Inferior parietal cortex (tissue), 1 donor: ENCODE measurements at regions not wholly inside any gene's neighbourhood (a gene's known extent, or its start where the extent isn't known, plus 50 kb on each side); places are given as distances from the start of the nearest gene placed in this dataset.
"Not testable (repeated sequence)": the region's sequence is repeated elsewhere in the genome, so short reads cannot be mapped to it uniquely, and the experiment has no call there.

Source experiments
- DNase-seq: peaks from one replicate; pipeline ENCODE4 v3.0.0-alpha.2; 2016; ENCODE audit errors: extremely low spot score

DNA sequence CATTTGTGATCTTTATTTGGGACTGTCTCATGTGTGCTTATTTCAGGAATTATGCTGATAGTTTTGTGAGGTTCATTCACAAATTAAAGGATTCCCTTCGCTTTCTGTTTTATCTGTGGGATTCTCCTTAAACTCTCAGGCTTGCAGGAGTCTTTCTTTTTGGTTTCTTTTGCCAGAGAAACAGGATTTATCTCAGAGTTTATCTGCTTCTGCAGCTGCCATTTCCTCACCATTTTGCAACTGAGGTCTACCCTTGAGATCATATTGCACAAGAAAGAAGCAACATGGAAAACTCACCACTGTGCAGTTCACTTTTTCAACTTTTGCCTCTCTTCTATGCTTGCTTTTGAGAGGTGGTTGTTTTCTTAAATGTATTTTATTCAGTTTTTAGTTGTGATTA is 201.0 kb downstream of the PRL start:
- DNase-seq = no peak

DNA sequence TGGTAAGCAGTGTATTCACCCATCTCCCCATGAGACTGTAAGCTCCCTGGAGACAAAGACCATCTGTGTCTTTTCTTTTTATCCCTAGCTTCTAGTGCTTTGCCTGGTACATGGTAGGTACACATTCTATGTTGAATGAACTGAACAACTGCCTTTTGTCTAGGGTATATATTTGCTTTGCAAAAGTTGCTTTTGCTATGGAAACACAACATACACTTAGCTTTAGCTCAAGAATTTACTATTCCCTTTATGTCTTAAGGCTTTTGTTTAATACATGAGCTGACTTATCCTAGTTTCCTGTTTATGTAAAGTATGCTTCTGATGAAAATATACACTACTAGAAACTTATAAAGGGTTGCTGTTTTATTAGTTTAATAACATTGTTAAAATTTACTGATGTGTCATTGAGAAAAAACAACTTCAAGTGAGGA is 198.2 kb downstream of the PRL start:
- no peak for DNase-seq

DNA sequence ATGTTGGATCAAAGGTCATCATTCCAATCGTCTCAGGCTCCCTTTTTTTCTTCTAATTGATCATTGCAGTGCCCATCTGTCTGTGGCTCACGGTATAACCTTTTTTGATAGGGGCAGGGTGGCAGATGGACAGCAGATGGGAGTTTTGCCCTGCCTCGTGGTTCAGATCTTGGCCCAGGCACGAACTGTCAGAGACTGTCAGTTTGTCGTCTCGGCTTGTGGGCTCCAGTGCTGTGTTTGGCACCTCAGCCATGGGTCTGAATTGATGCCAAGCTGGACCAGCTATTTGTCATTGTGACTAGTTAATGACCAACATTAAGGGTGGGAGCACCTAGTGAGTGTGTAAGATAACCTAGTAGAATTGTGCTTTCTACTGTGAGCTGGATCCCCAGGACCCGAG is 197.6 kb downstream of the PRL start:
- no peak for DNase-seq

DNA sequence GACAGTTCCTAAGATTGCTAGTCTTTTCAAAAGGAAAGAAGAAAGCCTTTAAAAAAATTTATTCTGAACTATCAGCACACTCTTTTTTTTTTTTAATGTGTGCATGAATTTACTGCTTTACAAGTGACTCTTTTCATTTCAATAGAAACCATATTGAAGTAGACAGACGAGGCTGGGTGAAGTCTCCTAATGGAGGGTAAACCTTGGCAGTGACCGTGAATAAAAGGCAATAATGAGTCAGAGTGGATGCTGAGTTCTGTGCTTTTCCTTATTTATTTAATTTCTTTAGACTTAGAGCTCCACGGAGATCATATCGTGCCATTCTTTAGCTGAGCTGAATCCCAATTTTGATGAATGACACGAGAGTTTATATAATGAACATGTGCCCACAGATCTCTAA is 196.9 kb downstream of the PRL start:
- no peak for DNase-seq

DNA sequence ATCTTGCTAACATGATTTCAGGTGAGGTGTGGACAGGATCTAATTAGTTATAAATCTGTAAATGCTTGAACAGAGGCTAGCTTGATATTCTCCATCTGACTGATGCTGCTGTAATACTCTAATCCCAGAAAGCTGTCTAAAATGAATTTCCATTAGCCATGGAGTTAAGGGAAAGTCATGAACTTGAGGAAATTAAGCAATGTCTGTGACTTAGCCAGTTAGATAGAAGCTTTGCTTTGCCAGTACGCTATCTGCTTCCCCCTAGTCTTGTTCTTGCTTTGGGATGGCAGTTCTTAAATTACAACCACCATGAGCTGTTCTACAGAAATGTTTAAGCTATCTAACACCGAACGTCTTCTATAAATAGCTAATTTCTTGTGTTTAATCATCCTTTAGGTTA is 195.7 kb downstream of the PRL start:
- DNase-seq = no peak

DNA sequence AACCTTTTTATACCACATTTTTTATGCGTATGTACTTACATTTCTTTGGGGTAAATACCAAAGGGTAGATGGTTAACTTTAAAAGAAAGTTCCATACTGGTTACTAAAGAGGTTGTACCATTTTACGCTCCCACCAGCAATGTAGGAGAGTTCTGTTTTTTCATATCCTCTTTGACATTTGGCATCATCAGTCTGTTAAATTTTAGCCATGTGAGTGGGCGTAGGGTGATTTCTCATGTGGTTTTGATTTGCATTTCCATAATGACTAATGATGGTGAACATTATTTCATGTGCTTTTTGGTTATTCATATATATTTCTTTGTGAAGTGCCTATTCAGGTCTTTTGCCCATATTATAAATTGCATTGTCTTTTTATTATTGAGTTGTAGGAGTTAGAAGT is 194.2 kb downstream of the PRL start:
- DNase-seq = no peak

DNA sequence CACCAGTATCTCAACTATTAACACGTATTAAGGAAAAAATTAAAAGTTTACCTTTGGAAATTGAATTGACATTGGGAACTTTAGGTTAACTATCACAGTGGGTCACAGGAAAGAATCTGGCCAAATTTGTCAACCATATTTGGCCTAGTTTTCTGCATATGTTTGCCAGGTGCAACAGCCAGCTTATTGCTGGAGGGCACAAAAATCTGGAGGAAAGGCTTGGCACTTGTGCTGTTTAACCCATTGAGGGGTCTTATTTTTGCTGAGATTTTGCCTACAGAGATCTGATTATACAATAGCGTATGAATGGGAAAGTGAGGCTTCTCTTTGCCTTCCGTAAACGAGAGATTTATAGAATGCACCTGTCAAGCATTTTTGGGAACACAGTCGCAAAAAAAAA is 190.4 kb downstream of the PRL start:
- DNase-seq = no peak

DNA sequence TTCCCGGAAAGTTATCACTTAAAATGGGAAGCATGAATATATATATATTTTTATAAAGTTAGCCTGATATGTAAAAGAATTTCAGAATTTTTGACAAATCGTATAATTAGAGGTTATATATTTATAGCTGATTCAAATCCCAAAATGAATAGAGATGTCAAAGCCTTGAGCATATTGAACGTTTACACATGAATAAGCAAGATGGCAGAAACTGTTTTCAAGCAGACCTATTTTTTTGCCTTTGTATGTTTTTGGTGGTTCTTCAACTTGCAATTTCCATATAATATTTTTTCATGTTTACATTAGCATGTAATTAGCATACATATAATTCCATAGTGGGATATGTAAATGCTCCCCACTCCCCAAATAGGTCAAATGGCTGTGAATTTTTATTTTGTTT is 189.9 kb downstream of the PRL start:
- DNase-seq = no peak

DNA sequence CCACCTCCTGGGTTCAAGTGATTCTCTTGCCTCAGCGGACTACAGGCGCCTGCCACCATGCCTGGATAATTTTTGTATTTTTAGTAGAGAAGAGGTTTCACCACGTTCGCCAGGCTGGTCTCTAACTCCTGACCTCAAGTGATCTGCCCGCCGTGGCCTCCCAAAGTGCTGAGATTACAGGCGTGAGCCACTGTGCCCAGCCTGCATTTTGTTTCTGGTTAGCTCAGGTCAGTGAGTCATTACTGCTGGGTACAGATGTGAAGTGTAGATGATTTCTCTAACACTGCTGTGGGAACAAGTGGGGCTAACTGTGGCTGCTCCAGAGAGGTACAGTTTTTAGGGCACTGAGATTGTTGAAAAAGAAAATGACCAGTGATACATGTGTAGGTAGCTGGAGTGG is 188.6 kb downstream of the PRL start:
- DNase-seq = no peak

DNA sequence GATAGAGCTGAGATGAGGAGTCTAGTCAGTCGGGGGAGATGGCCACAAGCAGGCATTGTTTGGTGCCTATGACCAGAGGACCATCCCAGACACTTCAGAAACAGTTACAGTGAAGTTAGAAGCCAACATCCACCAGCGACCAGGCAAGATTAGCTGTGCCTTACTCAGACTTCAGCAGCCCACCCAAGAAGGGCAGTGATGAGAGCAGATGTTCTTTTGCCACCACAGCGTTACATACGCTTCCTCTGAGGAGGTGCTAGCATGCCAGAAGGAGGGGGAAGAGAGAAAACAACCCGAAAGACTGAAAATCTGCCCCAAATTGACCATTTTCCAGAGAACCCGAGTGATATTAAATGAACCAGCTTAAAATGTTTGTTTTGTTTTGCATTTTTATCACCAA is 186.8 kb downstream of the PRL start:
- no peak for DNase-seq

DNA sequence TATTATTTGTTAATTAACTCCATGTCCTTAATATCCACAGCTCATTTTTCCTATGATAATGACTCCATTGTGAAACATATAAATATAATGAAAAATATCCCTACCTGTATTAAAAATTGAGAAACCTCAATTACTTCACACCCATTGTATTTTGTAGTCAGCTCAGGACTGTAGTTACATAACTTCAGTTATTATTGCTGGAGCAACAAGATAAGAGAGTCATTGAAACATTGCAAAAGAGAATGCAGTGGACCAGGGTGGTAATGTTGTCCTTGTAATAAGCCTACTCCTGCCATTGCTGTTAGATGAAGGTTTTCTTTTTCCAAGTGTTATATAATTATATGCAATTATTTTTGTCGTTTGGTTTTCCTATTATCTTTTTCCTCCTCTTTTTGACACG is 184.4 kb downstream of the PRL start:
- DNase-seq = no peak

DNA sequence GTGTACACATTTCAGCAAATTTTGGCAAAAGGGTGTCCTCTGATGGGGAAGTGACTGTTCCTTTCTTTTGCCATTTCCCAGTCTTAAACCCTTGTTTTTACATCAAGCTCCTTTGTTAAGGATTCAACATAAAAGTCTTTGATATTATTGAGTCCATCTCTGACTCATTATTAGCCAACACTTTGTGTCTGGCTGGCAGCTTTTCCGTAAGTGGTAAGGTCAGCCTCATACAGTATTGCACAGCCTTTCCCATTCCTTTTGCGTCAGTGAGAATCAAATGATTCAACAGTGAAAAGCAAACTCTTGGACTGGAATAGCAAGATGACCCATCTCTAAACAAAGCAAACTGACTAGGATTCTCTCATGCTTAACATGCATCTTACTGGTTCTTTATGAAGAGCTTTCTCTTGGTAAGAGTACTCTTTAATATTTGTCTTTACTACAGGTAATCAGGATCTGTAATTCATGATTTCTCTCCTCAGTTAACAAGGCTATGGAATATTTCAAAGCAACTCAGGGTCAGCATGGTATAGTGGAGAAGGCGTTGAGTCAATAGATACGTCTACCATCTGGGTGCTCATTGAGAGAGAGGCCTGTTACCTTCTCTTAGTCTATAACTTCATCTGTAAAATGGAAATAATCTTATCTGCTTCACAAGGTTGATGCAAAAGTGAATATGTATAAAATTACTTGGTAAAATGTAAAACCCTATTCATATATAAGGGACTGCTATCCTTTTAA is 183.6 kb downstream of the PRL start:
- DNase-seq = no peak

DNA sequence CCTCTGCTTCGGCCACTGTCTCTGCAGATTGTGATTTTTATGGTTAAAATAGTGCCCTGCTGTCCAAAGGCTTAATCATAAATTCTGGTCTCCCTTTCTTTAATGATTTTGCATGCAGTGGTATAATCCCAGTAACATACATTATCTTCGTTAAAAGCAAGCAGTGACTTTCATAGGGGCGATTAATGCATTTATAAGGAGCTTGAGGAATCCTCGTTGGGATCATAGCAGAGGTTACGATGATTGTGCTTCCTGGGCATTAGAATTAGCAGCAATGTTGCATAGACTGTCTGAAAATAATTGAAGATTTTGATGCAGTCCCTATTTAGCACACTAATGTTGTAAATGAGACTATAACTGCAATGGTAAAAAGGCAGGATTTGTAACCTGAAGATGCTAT is 181.3 kb downstream of the PRL start:
- no peak for DNase-seq

DNA sequence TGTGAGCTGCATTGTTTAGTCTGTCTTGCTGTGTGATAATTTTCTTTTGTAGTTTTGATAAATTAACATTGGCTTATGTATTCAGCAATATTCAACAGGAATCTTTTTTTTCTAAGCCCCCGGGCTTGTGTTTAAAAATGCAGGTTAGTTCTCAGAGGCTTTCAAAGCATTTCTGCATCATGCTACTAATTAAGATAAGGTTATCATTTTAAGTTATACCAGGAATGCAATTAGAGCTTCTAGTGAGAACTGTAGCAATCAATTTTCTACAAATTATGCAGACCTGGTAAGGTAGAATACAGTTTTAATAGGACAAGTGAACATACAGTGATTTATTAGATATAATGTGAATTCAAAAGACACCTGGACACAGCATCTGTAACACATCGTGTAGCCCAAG is 179.2 kb downstream of the PRL start:
- DNase-seq = no peak

DNA sequence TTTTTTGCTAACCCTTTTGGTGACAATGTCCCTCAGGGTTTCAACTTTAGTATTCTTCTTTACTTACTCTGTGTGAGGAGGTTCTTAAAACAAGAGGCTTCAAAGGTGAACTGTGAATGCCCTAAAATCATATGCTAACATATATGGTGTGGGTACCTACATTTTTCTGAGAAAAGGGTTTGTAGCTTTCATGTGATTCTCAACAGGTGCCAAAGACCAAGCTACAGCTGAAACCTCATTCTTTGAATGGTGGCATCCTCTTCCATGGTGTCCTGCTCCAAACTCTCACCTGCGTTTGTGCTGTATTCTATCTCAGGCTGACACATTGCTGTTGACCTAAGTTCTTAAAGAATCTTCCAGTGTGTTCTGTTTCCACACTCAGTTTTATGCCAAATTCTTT is 177.3 kb downstream of the PRL start:
- DNase-seq = no peak

DNA sequence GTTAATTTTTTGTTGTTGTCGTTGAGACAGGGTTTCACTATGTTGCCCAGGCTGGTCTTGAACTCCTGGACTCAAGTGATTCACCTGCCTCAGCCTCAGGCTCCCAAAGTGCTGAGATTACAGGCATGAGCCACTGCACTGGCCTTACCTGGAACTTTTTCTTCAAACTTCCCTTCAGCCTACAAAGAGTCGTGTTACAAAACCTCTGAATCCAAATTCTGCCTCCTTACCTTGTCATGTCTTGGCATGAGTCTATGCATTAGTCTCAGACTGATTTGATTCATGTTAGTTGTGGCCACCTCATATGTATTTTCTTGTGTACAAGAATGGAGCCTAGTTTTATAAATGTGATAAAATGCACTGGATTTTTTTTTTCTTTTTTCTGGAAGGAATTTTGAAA is 172.1 kb downstream of the PRL start:
- DNase-seq = no peak

DNA sequence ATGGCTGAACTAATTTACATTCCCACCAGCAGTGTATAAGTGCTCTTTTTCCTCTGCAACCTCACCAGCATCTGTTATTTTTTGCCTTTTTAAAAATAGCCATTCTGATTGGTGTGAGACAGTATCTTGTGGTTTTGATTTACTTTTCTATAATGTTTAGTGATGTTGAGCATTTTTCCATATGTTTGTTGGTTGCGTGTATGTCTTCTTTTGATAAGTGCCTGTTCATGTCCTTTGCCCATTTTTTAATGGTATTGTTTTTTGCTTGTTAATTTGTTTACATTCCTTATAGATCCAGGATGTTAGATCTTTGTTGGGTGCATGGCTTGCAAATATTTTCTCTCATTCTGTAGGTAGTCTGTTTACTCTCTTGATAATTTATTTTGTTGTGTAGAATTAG is 169.9 kb downstream of the PRL start:
- DNase-seq = no peak

DNA sequence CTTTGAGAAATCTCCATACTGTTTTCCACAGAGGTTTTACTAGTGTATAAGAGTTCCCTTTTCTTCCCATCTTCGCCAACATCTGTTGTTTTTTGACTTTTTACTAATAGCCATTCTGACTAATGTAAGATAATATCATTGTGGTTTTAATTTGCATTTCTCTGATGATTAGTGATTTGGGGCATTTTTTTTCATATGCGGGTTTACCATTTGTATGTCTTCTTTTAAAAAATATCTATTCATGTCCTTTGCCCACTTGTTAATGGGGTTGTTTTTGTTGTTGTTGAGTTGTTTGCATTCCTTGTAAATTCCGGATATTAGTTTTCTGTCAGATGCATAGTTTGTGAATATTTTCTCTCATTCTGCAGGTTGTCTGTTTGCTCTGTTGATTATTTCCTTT is 167.1 kb downstream of the PRL start:
- no peak for DNase-seq

DNA sequence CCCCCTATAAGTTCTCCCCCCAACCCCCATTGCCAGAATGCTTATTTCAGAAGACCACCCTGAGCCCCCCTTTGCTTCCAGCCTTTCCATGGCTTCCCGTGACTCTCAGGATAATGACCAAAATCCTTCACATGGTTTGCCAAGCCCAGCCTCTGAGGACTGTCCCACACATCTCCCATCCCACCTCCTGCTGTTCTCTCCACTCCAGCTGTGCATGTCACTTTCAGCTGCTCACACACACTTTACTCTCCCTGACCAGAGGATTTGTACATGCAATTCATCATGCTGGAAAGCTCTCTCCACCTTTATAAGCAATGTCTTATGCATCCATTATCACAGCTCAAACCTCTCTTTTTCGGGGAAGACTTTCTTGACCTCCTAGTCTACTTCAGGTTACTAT is 164.2 kb downstream of the PRL start:
- DNase-seq = no peak

DNA sequence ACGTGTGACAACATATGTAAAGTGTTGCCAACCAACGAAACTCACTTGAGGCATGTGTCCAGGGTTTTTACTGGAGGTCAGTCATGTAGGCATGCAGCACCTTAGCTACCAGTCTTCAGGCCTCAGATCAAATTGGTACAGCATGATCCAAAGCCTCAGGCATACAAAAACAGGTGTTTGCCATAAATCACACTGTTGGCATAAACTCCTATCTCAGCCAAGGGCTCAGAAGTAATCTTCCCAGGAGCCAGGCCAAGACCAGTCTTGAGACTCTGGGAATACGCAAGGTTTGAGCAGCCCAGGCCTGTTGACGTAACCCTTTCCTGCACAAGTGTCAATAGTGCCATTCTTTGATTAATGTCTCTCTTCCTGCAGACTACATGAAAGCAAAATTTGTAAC is 163.5 kb downstream of the PRL start:
- no peak for DNase-seq

DNA sequence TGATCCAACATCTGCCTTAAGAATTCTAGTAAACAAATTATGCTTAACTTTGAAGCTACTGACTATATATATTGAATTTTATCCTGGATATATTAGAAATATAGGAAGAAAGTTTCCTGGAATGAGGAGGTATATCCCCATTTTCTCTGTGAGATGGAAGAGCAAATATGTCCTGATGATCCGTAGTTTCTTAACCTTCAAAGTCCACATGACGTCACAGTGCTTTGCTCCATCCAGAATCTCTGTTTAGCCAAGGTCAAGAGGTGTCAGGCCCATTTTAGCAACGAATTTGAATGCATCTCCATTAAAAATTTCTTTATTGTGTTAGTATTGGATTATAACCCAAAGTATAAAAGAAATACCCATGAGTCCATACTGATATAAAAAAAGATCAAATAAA is 162.5 kb downstream of the PRL start:
- DNase-seq = no peak

DNA sequence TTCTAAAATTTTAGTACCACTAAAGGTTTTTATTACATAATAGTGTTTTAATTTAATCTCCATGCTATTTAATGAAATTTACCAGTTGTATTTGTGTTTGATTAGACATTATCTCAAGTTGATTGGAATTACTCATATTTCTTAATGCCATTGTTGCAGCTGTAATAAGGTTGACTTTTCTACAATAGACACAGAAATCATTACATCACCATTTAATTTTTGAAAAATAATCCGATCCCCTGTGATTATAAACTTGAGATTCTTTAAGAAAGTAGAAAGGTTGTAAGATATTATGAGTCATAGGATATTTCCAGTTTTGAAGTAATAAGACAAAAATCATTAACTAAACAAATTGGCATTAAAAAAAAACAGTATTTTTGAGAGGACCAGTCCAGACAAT is 161.4 kb downstream of the PRL start:
- DNase-seq = no peak

DNA sequence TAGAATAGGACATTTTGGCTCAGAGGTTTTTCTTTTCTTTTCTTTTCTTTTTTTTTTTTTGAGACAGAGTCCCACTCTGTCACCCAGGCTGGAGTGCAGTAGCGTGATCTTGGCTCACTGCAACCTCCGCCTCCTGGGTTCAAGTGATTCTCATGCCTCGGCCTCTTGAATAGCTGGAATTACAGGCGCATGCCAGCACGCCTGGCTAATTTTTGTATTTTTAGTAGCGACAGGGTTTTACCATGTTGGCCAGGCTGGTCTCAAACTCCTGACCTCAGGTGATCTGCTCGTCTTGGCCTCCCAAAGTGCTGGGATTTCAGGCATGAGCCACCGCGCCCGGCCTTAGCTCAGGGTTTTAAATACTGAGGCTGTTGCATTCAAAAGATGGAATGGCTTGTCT is 156.1 kb downstream of the PRL start:
- not testable (repeated sequence) for DNase-seq

DNA sequence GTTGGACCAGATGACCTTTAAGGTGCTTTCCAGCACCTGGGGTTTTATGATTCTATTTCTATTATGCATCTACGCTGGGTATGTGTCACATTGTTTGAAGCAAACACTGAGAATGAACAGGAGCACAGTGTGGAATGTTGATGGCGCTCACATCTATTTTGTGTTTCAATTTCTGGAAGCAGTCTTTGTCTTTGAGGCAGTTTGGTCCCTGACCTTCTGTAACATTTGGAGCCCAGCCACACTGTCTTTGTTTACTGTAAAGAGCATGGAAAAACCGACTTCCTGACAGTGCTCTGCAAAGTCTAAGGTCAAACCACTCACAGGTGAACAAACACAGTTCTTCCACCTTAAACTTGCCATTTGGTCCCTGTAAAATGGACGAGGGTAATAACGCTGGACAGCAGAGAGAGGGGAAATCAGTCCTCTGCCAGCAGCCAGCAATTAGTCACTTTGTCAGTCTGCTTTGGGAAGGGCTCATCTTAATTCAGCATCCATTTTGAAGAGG is 155.5 kb downstream of the PRL start:
- no peak for DNase-seq
